ENCODE measurements at regions not wholly inside any gene's neighbourhood (a gene's known extent, or its start where the extent isn't known, plus 50 kb on each side); places are given as distances from the start of the nearest gene placed in this dataset.

DNA sequence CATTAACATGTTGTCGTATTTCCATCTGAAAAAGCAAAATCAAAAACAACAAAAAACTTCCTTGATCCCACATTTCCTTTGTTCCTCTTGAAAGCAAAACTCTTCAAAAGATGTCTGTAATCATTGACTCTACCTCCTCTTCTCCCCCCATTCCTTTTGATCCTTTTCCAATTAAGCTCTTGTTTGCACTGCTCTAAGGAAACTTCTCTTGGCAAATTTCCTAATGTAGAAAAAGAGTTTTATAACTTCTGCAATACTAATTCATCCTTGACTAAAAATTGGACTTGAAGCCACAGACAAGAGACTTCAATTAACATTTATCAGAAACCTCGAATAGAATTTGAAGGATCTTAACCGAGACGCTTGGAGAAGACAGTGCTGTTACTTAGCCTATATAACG, 317.1 kb upstream of the SEMA3C start:
- TF ChIP-seq, protein P1, sequence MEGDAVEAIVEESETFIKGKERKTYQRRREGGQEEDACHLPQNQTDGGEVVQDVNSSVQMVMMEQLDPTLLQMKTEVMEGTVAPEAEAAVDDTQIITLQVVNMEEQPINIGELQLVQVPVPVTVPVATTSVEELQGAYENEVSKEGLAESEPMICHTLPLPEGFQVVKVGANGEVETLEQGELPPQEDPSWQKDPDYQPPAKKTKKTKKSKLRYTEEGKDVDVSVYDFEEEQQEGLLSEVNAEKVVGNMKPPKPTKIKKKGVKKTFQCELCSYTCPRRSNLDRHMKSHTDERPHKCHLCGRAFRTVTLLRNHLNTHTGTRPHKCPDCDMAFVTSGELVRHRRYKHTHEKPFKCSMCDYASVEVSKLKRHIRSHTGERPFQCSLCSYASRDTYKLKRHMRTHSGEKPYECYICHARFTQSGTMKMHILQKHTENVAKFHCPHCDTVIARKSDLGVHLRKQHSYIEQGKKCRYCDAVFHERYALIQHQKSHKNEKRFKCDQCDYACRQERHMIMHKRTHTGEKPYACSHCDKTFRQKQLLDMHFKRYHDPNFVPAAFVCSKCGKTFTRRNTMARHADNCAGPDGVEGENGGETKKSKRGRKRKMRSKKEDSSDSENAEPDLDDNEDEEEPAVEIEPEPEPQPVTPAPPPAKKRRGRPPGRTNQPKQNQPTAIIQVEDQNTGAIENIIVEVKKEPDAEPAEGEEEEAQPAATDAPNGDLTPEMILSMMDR (IDR thresholded peaks at IDR 0.05; ENCODE audit: low read length) = no peak
- no peak for TF ChIP-seq EZH2 (IDR thresholded peaks at IDR 0.05; ENCODE audit: borderline replicate concordance, low read length)

Measured in OCI-LY1 (cell line).